ENCODE measurements at regions not wholly inside any gene's neighbourhood (a gene's known extent, or its start where the extent isn't known, plus 50 kb on each side); places are given as distances from the start of the nearest gene placed in this dataset.

DNA sequence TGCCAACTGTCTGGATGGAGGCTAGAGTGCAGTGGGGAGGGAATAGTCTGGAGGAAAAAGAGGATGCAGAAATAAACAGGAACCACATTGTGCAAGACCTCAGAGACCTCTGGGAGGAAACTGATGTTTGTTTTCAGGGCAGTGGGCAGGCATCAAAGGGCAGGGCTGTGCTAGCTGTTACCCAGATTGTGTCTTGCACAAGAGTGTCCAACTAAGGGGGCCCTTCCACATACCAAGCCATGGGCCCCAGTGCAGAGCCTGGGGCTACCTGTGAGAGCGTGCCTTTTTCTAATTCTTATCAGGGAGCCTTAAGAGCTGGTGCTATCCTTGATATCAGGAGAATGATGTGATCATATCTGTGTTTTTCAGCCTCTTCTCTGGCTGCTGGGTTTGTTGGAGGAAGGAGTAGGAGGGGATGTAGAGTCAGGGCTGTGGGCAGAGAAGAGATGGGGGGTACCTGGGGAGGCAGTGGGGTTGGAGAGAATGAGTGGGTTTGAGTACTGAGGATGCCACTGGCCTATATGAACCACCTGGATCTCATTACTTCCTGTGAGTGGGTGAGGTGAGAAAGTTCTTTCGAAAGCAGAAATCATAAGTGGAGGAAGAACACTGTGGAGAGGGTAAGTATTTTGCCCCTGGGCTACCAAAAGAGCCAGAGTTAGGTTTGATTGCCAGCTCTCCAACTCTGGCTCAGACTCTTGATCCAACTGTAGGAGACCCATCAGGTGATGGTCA, 259.2 kb upstream of the CRY1 start:
- Histone ChIP-seq H3K27me3 (ENCODE audit: control insufficient read depth in 1 of 2, insufficient read depth in 2 of 2, low read length in 2 of 2) (no peaks in the 10 kb centered on the region), H3K9ac (ENCODE audit: low read depth in 1 of 2, low read length in 2 of 2) (no peak overlapping the region), H3K9me3 (ENCODE audit: control insufficient read depth in 1 of 2, low read length in 2 of 2) (no peaks in the 10 kb centered on the region)

DNA sequence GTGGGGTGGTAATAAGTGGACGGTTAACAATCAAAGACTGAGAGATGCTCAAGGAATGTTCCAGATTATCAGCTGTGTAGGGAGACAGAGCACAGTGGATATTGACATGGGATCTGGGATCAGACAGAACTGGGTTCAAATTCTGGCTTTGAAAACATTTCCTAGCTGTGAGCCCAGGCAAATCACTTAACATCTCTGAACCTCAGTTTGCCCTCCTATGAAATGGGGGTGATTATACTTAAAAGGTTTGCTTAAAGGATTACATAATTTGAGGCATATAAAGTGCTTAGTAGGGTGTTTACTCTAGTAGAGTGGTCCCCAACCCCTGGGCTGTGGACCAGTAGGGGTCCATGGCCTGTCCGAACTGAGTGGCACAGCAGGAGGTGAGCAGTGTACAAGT, 260.0 kb upstream of the CRY1 start:
- H3K4me3 ChIP-seq (ENCODE audit: low read depth in 1 of 2, low read length in 2 of 2), result no peak overlapping the region
- H3K27ac ChIP-seq (ENCODE audit: low read depth, low read length), result no peak overlapping the region
- H3K9me3 ChIP-seq (ENCODE audit: control insufficient read depth in 1 of 2, low read length in 2 of 2), result no peaks in the 10 kb centered on the region
- no peak overlapping the region for H3K9ac ChIP-seq (ENCODE audit: low read depth in 1 of 2, low read length in 2 of 2)
- no peaks in the 10 kb centered on the region for H3K27me3 ChIP-seq (ENCODE audit: control insufficient read depth in 1 of 2, insufficient read depth in 2 of 2, low read length in 2 of 2)
- H3K4me1 ChIP-seq (ENCODE audit: control insufficient read depth in 1 of 2, insufficient read depth in 2 of 2, low read length in 2 of 2), result no peaks in the 10 kb centered on the region
- no peaks in the 10 kb centered on the region for H3K36me3 ChIP-seq (ENCODE audit: control insufficient read depth in 1 of 2, insufficient read depth in 2 of 2, low read length in 2 of 2)

More for the DNA sequence above, 259.2 kb upstream of the CRY1 start:
- no peak overlapping the region for H3K27ac ChIP-seq (ENCODE audit: low read depth, low read length)
- H3K4me3 ChIP-seq (ENCODE audit: low read depth in 1 of 2, low read length in 2 of 2), result no peak overlapping the region
- no peaks in the 10 kb centered on the region for H3K36me3 ChIP-seq (ENCODE audit: control insufficient read depth in 1 of 2, insufficient read depth in 2 of 2, low read length in 2 of 2)
- H3K4me1 ChIP-seq (ENCODE audit: control insufficient read depth in 1 of 2, insufficient read depth in 2 of 2, low read length in 2 of 2), result no peaks in the 10 kb centered on the region

DNA sequence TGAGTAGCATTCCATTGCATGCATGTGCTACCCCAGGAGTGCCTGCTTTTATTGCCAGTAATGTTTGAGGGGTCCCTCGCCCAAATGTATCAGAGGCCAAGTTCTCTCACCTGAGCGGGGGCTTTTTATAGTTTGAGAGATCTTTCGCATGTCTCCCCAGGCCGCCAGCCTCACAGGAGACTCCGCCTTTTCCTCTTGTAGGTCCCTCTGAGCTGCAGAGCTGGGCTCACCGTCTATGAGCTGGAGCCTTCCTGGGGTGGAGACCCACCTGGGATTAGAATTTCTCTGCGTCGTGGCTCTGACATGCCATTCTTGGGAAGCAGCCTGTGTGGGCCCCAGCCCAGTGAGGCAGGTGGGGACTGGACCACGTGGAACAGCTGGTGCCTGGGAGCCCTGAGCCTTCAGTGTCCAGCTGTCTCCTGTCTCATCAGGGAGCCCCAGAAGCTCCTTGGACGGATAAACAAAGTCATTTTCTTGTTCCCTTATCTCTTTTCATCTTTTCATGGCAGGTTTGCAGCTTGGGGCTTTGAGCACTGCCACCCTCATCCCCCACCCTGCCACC, 261.7 kb upstream of the CRY1 start:
- no peaks in the 10 kb centered on the region for H3K4me1 ChIP-seq (ENCODE audit: control insufficient read depth in 1 of 2, insufficient read depth in 2 of 2, low read length in 2 of 2)
- H3K9ac ChIP-seq (ENCODE audit: low read depth in 1 of 2, low read length in 2 of 2), result no peak overlapping the region

DNA sequence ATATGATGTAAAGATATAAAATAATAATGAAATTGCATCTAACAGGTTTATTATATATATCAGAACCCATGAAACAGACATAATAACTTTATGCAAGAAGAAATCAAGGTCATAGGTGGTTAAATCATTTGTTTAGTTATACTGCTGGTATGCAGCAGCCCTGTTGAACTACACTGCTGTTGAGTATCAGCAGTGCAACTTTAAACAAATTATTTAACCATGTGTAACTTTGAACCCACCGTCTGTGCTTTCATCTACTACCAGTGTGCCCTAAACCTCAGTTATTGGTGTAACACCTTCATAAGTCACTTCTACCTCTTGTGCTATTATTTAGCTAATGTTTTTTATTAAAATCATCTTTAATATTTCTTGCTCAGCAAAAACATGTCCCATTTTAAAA, 262.3 kb upstream of the CRY1 start:
- no peaks in the 10 kb centered on the region for H3K36me3 ChIP-seq (ENCODE audit: control insufficient read depth in 1 of 2, insufficient read depth in 2 of 2, low read length in 2 of 2)
- no peak overlapping the region for H3K4me3 ChIP-seq (ENCODE audit: low read depth in 1 of 2, low read length in 2 of 2)
- no peaks in the 10 kb centered on the region for H3K9me3 ChIP-seq (ENCODE audit: control insufficient read depth in 1 of 2, low read length in 2 of 2)
- no peak overlapping the region for H3K9ac ChIP-seq (ENCODE audit: low read depth in 1 of 2, low read length in 2 of 2)
- H3K4me1 ChIP-seq (ENCODE audit: control insufficient read depth in 1 of 2, insufficient read depth in 2 of 2, low read length in 2 of 2), result no peaks in the 10 kb centered on the region
- H3K27ac ChIP-seq (ENCODE audit: low read depth, low read length), result no peak overlapping the region
- H3K27me3 ChIP-seq (ENCODE audit: control insufficient read depth in 1 of 2, insufficient read depth in 2 of 2, low read length in 2 of 2), result no peaks in the 10 kb centered on the region

More for the DNA sequence above, 261.7 kb upstream of the CRY1 start:
- H3K36me3 ChIP-seq (ENCODE audit: control insufficient read depth in 1 of 2, insufficient read depth in 2 of 2, low read length in 2 of 2), result no peaks in the 10 kb centered on the region
- no peaks in the 10 kb centered on the region for H3K27me3 ChIP-seq (ENCODE audit: control insufficient read depth in 1 of 2, insufficient read depth in 2 of 2, low read length in 2 of 2)
- H3K4me3 ChIP-seq (ENCODE audit: low read depth in 1 of 2, low read length in 2 of 2), result no peak overlapping the region
- no peak overlapping the region for H3K27ac ChIP-seq (ENCODE audit: low read depth, low read length)
- no peaks in the 10 kb centered on the region for H3K9me3 ChIP-seq (ENCODE audit: control insufficient read depth in 1 of 2, low read length in 2 of 2)

DNA sequence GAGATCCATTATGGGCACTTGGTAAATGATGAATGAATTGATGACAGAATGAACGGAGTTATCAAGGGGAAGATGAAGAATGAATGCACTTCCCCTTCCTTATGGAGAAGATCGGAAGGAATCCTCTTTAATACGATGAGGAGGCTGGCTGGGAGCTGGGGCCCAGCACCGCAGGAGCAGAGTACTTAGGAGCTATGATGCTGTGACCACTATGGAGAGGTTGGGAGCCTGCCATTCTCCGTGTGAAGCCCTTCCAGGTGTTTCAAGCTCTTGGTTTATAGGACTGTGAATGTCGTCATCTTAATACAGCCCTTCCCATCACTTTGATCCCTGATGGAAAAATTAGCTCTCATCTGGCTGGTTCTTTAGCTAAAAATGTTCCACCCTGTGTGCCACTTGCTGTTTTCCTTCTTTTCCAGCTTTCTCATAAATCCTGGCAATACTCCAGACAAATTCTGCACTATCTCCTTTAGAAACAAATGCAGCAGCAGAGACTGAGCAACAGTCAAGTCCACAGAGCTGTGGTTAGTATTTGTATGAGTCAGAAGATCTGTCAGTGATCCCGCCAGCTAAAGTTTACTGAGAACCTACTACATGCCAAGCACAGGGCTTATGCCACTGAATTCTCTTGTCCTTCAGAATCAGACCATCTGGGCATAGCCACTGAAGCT, 263.1 kb upstream of the CRY1 start:
- H3K9ac ChIP-seq (ENCODE audit: low read depth in 1 of 2, low read length in 2 of 2), result no peak overlapping the region
- no peaks in the 10 kb centered on the region for H3K27me3 ChIP-seq (ENCODE audit: control insufficient read depth in 1 of 2, insufficient read depth in 2 of 2, low read length in 2 of 2)
- no peaks in the 10 kb centered on the region for H3K36me3 ChIP-seq (ENCODE audit: control insufficient read depth in 1 of 2, insufficient read depth in 2 of 2, low read length in 2 of 2)
- H3K27ac ChIP-seq (ENCODE audit: low read depth, low read length), result no peak overlapping the region
- H3K4me1 ChIP-seq (ENCODE audit: control insufficient read depth in 1 of 2, insufficient read depth in 2 of 2, low read length in 2 of 2), result no peaks in the 10 kb centered on the region
- no peak overlapping the region for H3K4me3 ChIP-seq (ENCODE audit: low read depth in 1 of 2, low read length in 2 of 2)
- H3K9me3 ChIP-seq (ENCODE audit: control insufficient read depth in 1 of 2, low read length in 2 of 2), result no peaks in the 10 kb centered on the region

DNA sequence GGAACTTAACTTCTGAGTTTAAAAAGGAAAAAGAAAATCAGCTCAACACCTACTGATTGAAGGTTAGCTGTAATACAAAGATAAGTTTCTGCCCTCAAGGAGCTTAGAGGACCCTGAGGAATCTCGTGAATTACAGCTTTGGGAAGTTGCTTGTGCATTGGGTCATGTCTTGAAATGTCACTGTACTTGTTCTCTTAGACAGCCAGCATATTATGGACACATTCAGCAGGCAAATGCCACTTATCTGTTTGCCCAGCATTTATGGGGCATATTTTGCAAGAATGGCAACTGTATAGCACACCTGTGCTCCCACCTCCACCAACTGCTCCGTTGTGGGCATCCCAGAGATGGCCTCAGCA, 263.6 kb upstream of the CRY1 start:
- no peaks in the 10 kb centered on the region for H3K36me3 ChIP-seq (ENCODE audit: control insufficient read depth in 1 of 2, insufficient read depth in 2 of 2, low read length in 2 of 2)
- no peaks in the 10 kb centered on the region for H3K27me3 ChIP-seq (ENCODE audit: control insufficient read depth in 1 of 2, insufficient read depth in 2 of 2, low read length in 2 of 2)
- no peak overlapping the region for H3K4me3 ChIP-seq (ENCODE audit: low read depth in 1 of 2, low read length in 2 of 2)
- H3K9me3 ChIP-seq (ENCODE audit: control insufficient read depth in 1 of 2, low read length in 2 of 2), result no peaks in the 10 kb centered on the region
- H3K4me1 ChIP-seq (ENCODE audit: control insufficient read depth in 1 of 2, insufficient read depth in 2 of 2, low read length in 2 of 2), result no peaks in the 10 kb centered on the region
- no peak overlapping the region for H3K9ac ChIP-seq (ENCODE audit: low read depth in 1 of 2, low read length in 2 of 2)
- no peak overlapping the region for H3K27ac ChIP-seq (ENCODE audit: low read depth, low read length)

DNA sequence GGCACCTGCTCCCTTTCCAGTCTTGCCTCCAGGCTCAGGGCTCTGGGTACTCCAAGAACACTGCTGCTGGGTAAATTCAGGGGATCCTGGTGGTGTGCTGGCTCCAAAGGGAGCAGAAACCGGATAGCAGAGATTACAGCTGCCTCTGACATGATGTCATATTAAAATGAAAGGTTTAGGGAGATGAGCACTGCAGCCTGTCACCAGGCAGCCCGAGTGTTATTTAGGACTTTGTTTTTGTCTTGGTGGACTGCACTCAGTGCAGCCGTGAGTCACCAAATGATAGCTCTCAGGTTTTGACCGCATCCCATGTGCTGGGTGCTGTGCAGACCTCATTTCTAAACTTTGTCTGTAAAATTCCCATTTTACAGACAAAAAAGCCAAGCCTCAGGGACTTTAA, 266.0 kb upstream of the CRY1 start:
- Histone ChIP-seq H3K4me3 (ENCODE audit: low read depth in 1 of 2, low read length in 2 of 2) (no peak overlapping the region), H3K9me3 (ENCODE audit: control insufficient read depth in 1 of 2, low read length in 2 of 2) (no peaks in the 10 kb centered on the region), H3K27ac (ENCODE audit: low read depth, low read length) (no peak overlapping the region), H3K4me1 (ENCODE audit: control insufficient read depth in 1 of 2, insufficient read depth in 2 of 2, low read length in 2 of 2) (no peaks in the 10 kb centered on the region), H3K9ac (ENCODE audit: low read depth in 1 of 2, low read length in 2 of 2) (no peak overlapping the region), H3K36me3 (ENCODE audit: control insufficient read depth in 1 of 2, insufficient read depth in 2 of 2, low read length in 2 of 2) (no peaks in the 10 kb centered on the region), H3K27me3 (ENCODE audit: control insufficient read depth in 1 of 2, insufficient read depth in 2 of 2, low read length in 2 of 2) (no peaks in the 10 kb centered on the region)

DNA sequence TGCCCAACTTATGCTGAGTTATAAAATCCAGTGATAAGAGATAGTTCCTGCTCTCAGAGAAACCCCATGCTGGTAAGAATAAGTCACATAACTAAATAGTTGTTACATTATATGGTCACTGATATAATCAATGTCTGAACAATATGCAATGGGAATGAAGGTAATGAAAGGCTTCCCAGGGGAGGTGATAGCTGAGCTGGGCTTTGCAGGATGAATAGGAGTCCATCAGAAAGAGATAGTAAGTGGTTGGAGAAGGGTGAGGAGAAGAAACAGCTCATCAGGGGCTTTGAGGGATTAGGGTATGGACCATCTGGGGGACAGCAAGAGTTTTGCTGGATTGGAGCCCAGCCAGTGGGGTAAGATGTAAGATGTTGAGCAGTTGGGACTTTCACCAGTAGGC, 266.7 kb upstream of the CRY1 start:
- H3K9me3 ChIP-seq (ENCODE audit: control insufficient read depth in 1 of 2, low read length in 2 of 2), result no peaks in the 10 kb centered on the region
- H3K9ac ChIP-seq (ENCODE audit: low read depth in 1 of 2, low read length in 2 of 2), result no peak overlapping the region
- no peaks in the 10 kb centered on the region for H3K27me3 ChIP-seq (ENCODE audit: control insufficient read depth in 1 of 2, insufficient read depth in 2 of 2, low read length in 2 of 2)
- H3K27ac ChIP-seq (ENCODE audit: low read depth, low read length), result no peak overlapping the region
- no peaks in the 10 kb centered on the region for H3K36me3 ChIP-seq (ENCODE audit: control insufficient read depth in 1 of 2, insufficient read depth in 2 of 2, low read length in 2 of 2)
- H3K4me3 ChIP-seq (ENCODE audit: low read depth in 1 of 2, low read length in 2 of 2), result no peak overlapping the region
- no peaks in the 10 kb centered on the region for H3K4me1 ChIP-seq (ENCODE audit: control insufficient read depth in 1 of 2, insufficient read depth in 2 of 2, low read length in 2 of 2)

DNA sequence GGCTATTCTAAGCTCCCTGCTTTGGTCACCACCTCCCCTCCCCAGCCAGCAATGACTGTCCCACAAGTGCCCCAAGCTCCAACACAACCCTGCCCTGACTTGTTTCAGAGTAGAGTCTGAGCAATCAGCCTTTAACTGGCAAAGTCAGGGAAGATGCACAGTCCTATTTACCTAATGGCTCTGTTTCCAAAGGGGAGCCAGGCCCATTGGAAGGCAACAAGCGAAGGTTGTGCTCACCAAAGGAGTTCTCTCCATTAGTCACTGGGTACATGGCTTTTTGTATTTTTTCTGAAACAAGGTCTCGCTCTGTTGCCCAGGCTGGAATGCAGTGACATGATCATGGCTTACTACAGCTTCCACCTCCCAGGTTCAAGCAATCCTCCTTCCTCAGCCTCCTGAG, 267.1 kb upstream of the CRY1 start:
- Histone ChIP-seq H3K36me3 (ENCODE audit: control insufficient read depth in 1 of 2, insufficient read depth in 2 of 2, low read length in 2 of 2) (no peaks in the 10 kb centered on the region), H3K9me3 (ENCODE audit: control insufficient read depth in 1 of 2, low read length in 2 of 2) (no peaks in the 10 kb centered on the region), H3K27ac (ENCODE audit: low read depth, low read length) (no peak overlapping the region)

DNA sequence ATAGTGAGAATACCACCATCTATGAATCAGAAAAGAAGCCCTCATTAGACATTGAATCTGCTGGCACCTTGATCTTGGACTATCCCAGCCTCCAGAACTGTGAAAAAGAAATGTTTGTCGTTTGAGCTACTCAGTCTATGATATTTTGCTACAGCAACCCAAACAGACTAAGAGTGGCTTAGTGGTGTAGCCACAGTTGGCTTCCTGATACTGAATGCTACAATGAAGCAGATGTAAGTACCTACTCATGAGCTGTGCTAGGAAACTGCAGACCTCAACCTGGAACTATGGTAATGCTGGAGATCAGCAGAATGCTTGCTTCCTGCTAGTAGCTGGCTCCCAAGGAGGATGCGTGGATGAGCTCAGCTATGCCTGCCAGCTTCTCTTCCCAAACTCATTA, 268.6 kb upstream of the CRY1 start:
- no peak overlapping the region for H3K9ac ChIP-seq (ENCODE audit: low read depth in 1 of 2, low read length in 2 of 2)
- H3K36me3 ChIP-seq (ENCODE audit: control insufficient read depth in 1 of 2, insufficient read depth in 2 of 2, low read length in 2 of 2), result no peaks in the 10 kb centered on the region
- H3K4me1 ChIP-seq (ENCODE audit: control insufficient read depth in 1 of 2, insufficient read depth in 2 of 2, low read length in 2 of 2), result no peaks in the 10 kb centered on the region

More for the DNA sequence above, 267.1 kb upstream of the CRY1 start:
- Histone ChIP-seq H3K27me3 (ENCODE audit: control insufficient read depth in 1 of 2, insufficient read depth in 2 of 2, low read length in 2 of 2) (no peaks in the 10 kb centered on the region), H3K4me1 (ENCODE audit: control insufficient read depth in 1 of 2, insufficient read depth in 2 of 2, low read length in 2 of 2) (no peaks in the 10 kb centered on the region), H3K4me3 (ENCODE audit: low read depth in 1 of 2, low read length in 2 of 2) (no peak overlapping the region), H3K9ac (ENCODE audit: low read depth in 1 of 2, low read length in 2 of 2) (no peak overlapping the region)

More for the DNA sequence above, 268.6 kb upstream of the CRY1 start:
- Histone ChIP-seq H3K4me3 (ENCODE audit: low read depth in 1 of 2, low read length in 2 of 2) (no peak overlapping the region), H3K27ac (ENCODE audit: low read depth, low read length) (no peak overlapping the region), H3K9me3 (ENCODE audit: control insufficient read depth in 1 of 2, low read length in 2 of 2) (no peaks in the 10 kb centered on the region), H3K27me3 (ENCODE audit: control insufficient read depth in 1 of 2, insufficient read depth in 2 of 2, low read length in 2 of 2) (no peaks in the 10 kb centered on the region)

Data from duodenal mucosa (tissue), 2 donors.